Endothelial cell of umbilical vein (primary cell): ENCODE measurements at regions not wholly inside any gene's neighbourhood (a gene's known extent, or its start where the extent isn't known, plus 50 kb on each side); places are given as distances from the start of the nearest gene placed in this dataset.

Experiments
- BruUV-seq: library from RNA; stranded (reverse); fragments of 400-500 nt; replicated peaks from 2 replicates; lab custom pipeline; 2021; lab: Mats Ljungman, UMichigan
- CTCF ChIA-PET: fragments of 300-600, 350-600 bp; sonication (Branson Sonifier 250); formaldehyde crosslinking; loops from one replicate; lab custom pipeline; 2021; ENCODE audit warnings: antibody characterized with exemption, inconsistent platforms; lab: Charles Lee
- POLR2A ChIA-PET: fragments of 300-600, 350-600 bp; sonication (Branson Sonifier 250); formaldehyde crosslinking; loops from one replicate; lab custom pipeline; 2021; ENCODE audit warnings: antibody characterized with exemption, inconsistent platforms; lab: Charles Lee
- DNase-seq: peaks from one replicate; pipeline ENCODE4 v3.0.0-alpha.2; 2011; ENCODE audit warnings: low read depth, low spot score
- FAIRE-seq: peaks from 2 replicates; lab custom pipeline; 2011; peaks lifted over from hg19 to GRCh38; lab: Jason Lieb, UNC
- H2AFZ ChIP-seq: 2 replicates; pipeline ENCODE4 v1.6.0; 2012; ENCODE audit warnings: low read depth, low read length, control low read depth, inconsistent platforms
- H3K27ac ChIP-seq: 2 replicates; pipeline ENCODE4 v1.5.1; 2011; ENCODE audit warnings: low read depth, mild to moderate bottlenecking, control low read depth, low read length, moderate library complexity; ENCODE audit not compliant: insufficient read depth
- H3K27me3 ChIP-seq, 2 experiments: 2 replicates each; pipeline versions ENCODE4 v1.6.0 to v1.6.1; 2011; ENCODE audit warnings: low read length in 2 of 2, mixed read lengths in 1 of 2; ENCODE audit not compliant: control insufficient read depth in 2 of 2, insufficient read depth in 2 of 2
- H3K36me3 ChIP-seq, 2 experiments: 2 replicates in 1 of 2; 3 replicates in 1 of 2; pipeline ENCODE4 v1.5.1; 2011; ENCODE audit warnings: low read length in 2 of 2, mild to moderate bottlenecking in 1 of 2, moderate library complexity in 1 of 2; ENCODE audit not compliant: control insufficient read depth in 2 of 2, insufficient read depth in 2 of 2; ENCODE audit errors: extremely low read depth in 1 of 2
- H3K4me1 ChIP-seq: 3 replicates; pipeline ENCODE4 v1.5.1; 2011; ENCODE audit warnings: mild to moderate bottlenecking, low read length; ENCODE audit not compliant: control insufficient read depth, insufficient read depth; ENCODE audit errors: extremely low read depth
- H3K4me2 ChIP-seq: 2 replicates; pipeline ENCODE4 v1.6.1; 2011; ENCODE audit warnings: low read length, control low read depth, mixed read lengths; ENCODE audit not compliant: insufficient read depth
- H3K4me3 ChIP-seq, 3 experiments: fragments of 200-600 bp in 1 of 3; sonication (generic), shearing (Covaris generic) in 1 of 3; replicated peaks in 1 of 3; 2 replicates each; pipeline ENCODE4 v1.5.1; 2011 to 2016; ENCODE audit warnings: control low read depth in 3 of 3, low read length in 3 of 3, mild to moderate bottlenecking in 2 of 3, inconsistent platforms in 1 of 3, low read depth in 1 of 3, moderate library complexity in 1 of 3; ENCODE audit not compliant: insufficient read depth in 1 of 3
- H3K79me2 ChIP-seq: 2 replicates; pipeline ENCODE4 v1.6.0; 2012; ENCODE audit warnings: low read length, inconsistent platforms; ENCODE audit not compliant: control insufficient read depth, insufficient read depth
- H3K9ac ChIP-seq: replicated peaks from 2 replicates; pipeline ENCODE3; 2011; ENCODE audit warnings: low read length, control low read depth; ENCODE audit not compliant: insufficient read depth; ENCODE audit errors: extremely low read depth
- H3K9me1 ChIP-seq: replicated peaks from 3 replicates; pipeline ENCODE4 v1.6.0; 2011; ENCODE audit warnings: mild to moderate bottlenecking, low read length; ENCODE audit not compliant: control insufficient read depth, insufficient read depth; ENCODE audit errors: extremely low read depth
- H3K9me3 ChIP-seq: replicated peaks from 2 replicates; pipeline ENCODE4 v1.5.1; 2012; ENCODE audit warnings: low read length, inconsistent platforms; ENCODE audit not compliant: control insufficient read depth, insufficient read depth
- H4K20me1 ChIP-seq: replicated peaks from 2 replicates; pipeline ENCODE3; 2011; ENCODE audit warnings: mild to moderate bottlenecking, low read length; ENCODE audit not compliant: control insufficient read depth, insufficient read depth; ENCODE audit errors: extremely low read depth
- FOS ChIP-seq: IDR thresholded peaks from 2 replicates; pipeline ENCODE4 v1.6.1; 2011; ENCODE audit warnings: mild to moderate bottlenecking, low read length, moderate library complexity, borderline replicate concordance; ENCODE audit not compliant: insufficient read depth
- JUN ChIP-seq: IDR thresholded peaks from 2 replicates; pipeline ENCODE4 v1.6.1; 2011; ENCODE audit warnings: borderline replicate concordance, low read depth; ENCODE audit not compliant: insufficient read length, insufficient read depth
- MYC ChIP-seq: IDR thresholded peaks from one replicate; pipeline ENCODE4 v1.6.1; 2011; ENCODE audit warnings: mild to moderate bottlenecking, low read depth, low read length
- POLR2AphosphoS5 ChIP-seq: IDR thresholded peaks from 2 replicates; pipeline ENCODE4 v1.6.1; 2012; ENCODE audit warnings: low read depth, mild to moderate bottlenecking, control low read depth, low read length, moderate library complexity; ENCODE audit not compliant: insufficient read depth
- dilution Hi-C: fragments of 300-500 bp; cut with MboI; formaldehyde crosslinking; loops from one replicate; pipeline ENCODE4 v1.15.0; 2019; ENCODE audit warnings: low sequenced_read_pairs; ENCODE audit not compliant: extremely low pct_ligation_motif_present
- intact Hi-C: fragments of 100-400 bp; cut with micrococcal nuclease; formaldehyde crosslinking; loops from one replicate; pipeline ENCODE4 v1.10.0; 2022

DNA sequence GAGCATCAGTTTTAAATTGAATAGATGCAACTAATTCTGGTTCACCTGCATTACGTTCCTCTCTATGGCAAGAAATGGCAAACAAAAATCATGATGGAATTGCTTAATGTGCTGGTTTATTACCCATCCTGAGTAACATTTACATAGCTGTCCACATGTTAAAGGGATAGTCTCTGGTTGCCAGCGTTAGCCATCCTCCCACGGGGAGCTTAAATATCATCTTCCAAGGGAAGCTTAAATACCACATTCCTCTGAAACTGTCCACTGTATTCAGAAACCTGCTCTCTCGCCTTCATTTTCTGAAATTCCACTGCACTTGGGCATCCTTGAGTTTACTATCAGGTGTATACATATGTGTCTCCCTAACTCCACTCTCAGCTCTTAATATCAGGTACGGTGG lies 586.6 kb downstream of the TLL1 start:
- FAIRE-seq (no peak), DNase-seq (no peak)
- Histone ChIP-seq H3K9me1 (no peaks in the 10 kb centered on the region), H3K9me3 (no peaks in the 10 kb centered on the region), H3K4me2 (no peak overlapping the region), H3K4me1 (no peaks in the 10 kb centered on the region), H3K9ac (no peak overlapping the region), H3K36me3 (no peaks in the 10 kb centered on the region), H4K20me1 (no peaks in the 10 kb centered on the region), H3K27me3 (no peaks in the 10 kb centered on the region), H3K27ac (no peak overlapping the region), H3K79me2 (no peaks in the 10 kb centered on the region), H3K4me3 (no peak overlapping the region), H2AFZ (no peak overlapping the region)
- intact Hi-C loops (no loop called here), dilution Hi-C loops (no loop called here)
- no peak for TF ChIP-seq JUN
- TF ChIP-seq POLR2AphosphoS5 = no peak
- no peak for TF ChIP-seq MYC
- TF ChIP-seq FOS = no peak
- ChIA-PET POLR2A (no interaction called here), CTCF (no interaction called here)
- BruUV-seq = no TSS peak

DNA sequence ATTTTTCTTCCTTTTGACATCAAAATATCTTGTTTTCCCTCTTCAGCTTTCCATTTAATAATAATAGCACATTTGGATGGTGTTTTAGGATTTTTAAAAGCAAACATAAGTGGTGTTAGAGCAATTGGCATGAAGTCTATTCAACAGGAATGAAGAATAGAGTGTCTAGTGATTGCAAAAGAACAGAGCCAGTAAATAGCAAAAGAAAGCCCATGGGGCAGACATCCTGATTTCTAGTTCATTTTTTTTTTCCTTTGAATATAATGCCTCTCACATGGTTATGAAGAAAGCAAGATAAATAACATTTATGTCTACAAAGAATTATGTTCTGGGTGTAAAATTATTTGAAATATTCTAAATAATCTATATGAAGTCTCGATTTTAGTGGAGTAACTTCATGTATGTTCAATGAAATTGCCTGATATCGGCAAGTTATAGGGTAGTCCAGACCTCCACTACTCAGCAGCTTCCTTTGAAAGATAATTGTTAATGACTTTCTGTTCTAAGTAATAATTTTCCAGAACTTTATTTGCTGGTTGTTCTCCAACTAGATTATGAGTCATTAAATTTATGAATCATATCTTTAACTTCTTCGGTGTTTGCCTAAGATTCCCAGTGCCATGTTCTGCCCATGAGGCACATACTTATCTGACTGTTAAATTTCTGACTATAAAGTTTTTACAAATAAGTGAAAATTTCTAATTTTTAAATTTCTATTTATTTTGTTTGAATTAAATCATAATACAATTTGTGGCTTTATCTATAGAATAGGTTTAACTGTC lies 587.9 kb downstream of the TLL1 start:
- no peak overlapping the region for H3K9ac ChIP-seq
- TF ChIP-seq MYC = no peak
- ChIA-PET POLR2A (no interaction called here), CTCF (no interaction called here)
- H3K4me2 ChIP-seq = no peak overlapping the region
- no peak overlapping the region for H3K27ac ChIP-seq
- no peaks in the 10 kb centered on the region for H3K4me1 ChIP-seq
- no peak for FAIRE-seq
- H4K20me1 ChIP-seq = no peaks in the 10 kb centered on the region
- H3K9me3 ChIP-seq = no peaks in the 10 kb centered on the region
- DNase-seq = no peak
- no peak overlapping the region for H3K4me3 ChIP-seq
- H3K27me3 ChIP-seq = no peaks in the 10 kb centered on the region
- intact Hi-C loops (no loop called here), dilution Hi-C loops (no loop called here)
- H3K36me3 ChIP-seq = no peaks in the 10 kb centered on the region
- no peaks in the 10 kb centered on the region for H3K9me1 ChIP-seq
- BruUV-seq = no TSS peak
- H3K79me2 ChIP-seq = no peaks in the 10 kb centered on the region
- H2AFZ ChIP-seq = no peak overlapping the region
